ENCODE measurements at regions not wholly inside any gene's neighbourhood (a gene's known extent, or its start where the extent isn't known, plus 50 kb on each side); places are given as distances from the start of the nearest gene placed in this dataset.
A peak's percentile ranks its signal among the peaks of the same experiment; 100 is the strongest.

DNA sequence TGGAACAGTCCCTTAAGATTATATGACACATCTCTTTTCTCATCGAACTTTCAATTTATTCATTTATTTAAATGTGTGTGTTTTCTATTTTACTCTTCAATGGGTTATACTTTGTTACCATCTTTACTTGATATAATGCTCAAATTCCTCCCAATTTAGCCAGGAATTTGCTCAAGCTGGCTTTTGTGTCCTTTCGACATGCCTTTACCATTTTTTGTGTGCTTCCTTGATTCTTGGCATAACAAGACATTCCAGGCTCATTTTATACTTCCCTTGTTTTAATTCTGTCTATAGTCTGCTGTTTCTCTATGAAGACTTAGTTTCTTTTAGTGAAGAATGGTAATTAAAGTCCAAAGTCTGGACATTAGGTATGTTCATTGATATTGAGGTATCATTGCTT, 315.8 kb downstream of the AEBP2 start:
- TF ChIP-seq, protein P1, sequence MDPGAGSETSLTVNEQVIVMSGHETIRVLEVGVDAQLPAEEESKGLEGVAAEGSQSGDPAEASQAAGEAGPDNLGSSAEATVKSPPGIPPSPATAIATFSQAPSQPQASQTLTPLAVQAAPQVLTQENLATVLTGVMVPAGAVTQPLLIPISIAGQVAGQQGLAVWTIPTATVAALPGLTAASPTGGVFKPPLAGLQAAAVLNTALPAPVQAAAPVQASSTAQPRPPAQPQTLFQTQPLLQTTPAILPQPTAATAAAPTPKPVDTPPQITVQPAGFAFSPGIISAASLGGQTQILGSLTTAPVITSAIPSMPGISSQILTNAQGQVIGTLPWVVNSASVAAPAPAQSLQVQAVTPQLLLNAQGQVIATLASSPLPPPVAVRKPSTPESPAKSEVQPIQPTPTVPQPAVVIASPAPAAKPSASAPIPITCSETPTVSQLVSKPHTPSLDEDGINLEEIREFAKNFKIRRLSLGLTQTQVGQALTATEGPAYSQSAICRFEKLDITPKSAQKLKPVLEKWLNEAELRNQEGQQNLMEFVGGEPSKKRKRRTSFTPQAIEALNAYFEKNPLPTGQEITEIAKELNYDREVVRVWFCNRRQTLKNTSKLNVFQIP (CRISPR knock-in tag; IDR thresholded peaks at IDR 0.05; ENCODE audit: borderline replicate concordance, low read depth): no peak
- TF ChIP-seq ZNF8 (CRISPR knock-in tag; IDR thresholded peaks at IDR 0.05) (no peak), PPARA (CRISPR knock-in tag; IDR thresholded peaks at IDR 0.05; ENCODE audit: borderline replicate concordance) (no peak), CSDC2 (CRISPR knock-in tag; IDR thresholded peaks at IDR 0.05) (no peak), ZNF70 (CRISPR knock-in tag; IDR thresholded peaks at IDR 0.05) (no peak), ZFP3 (CRISPR knock-in tag; IDR thresholded peaks at IDR 0.05) (no peak), ARNTL (CRISPR knock-in tag; IDR thresholded peaks at IDR 0.05; ENCODE audit: borderline replicate concordance, low read depth) (no peak)
- TF ChIP-seq, protein P2, sequence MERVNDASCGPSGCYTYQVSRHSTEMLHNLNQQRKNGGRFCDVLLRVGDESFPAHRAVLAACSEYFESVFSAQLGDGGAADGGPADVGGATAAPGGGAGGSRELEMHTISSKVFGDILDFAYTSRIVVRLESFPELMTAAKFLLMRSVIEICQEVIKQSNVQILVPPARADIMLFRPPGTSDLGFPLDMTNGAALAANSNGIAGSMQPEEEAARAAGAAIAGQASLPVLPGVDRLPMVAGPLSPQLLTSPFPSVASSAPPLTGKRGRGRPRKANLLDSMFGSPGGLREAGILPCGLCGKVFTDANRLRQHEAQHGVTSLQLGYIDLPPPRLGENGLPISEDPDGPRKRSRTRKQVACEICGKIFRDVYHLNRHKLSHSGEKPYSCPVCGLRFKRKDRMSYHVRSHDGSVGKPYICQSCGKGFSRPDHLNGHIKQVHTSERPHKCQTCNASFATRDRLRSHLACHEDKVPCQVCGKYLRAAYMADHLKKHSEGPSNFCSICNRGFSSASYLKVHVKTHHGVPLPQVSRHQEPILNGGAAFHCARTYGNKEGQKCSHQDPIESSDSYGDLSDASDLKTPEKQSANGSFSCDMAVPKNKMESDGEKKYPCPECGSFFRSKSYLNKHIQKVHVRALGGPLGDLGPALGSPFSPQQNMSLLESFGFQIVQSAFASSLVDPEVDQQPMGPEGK (CRISPR knock-in tag; IDR thresholded peaks at IDR 0.05; ENCODE audit: borderline replicate concordance): no peak
- no peak for ATAC-seq

DNA sequence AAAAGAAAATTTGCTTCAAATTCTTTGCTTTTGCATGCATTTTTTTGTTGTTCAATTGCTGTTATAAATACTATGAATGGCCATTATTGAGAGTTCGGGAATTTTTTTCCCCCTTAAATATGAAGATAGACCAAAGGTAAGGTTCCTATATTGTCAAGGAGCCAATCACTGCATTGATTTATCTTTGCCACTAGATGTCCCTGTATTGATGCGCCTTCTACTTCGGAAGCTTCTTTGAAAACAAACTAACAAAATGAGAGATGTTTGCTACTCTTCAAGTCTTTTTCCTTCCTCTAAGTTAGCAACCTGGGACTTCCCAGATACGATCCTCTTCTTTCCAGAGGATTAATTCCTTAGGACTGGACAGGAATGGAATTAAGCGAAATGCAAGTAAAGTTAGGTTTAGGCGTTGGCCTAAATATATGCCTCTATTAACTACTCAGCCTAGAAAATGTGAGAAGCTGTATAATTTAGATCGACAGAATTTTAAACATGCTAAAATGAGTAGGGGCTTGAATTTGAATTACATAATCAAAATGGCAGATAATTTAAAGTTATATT, 318.1 kb downstream of the AEBP2 start:
- ATAC-seq: peak; percentile 72
- TF ChIP-seq, protein P1 (CRISPR knock-in tag; IDR thresholded peaks at IDR 0.05; ENCODE audit: borderline replicate concordance, low read depth): no peak
- TF ChIP-seq ZC3H10 (CRISPR knock-in tag; IDR thresholded peaks at IDR 0.05) (no peak), OSR1 (CRISPR knock-in tag; IDR thresholded peaks at IDR 0.05) (no peak), ESRRG (CRISPR knock-in tag; IDR thresholded peaks at IDR 0.05) (no peak), ZNF565 (CRISPR knock-in tag; conservative IDR thresholded peaks at IDR 0.05; ENCODE audit: low read depth) (no peak), GLIS3 (CRISPR knock-in tag; IDR thresholded peaks at IDR 0.05) (no peak), TCF4 (CRISPR knock-in tag; IDR thresholded peaks at IDR 0.05; ENCODE audit: borderline replicate concordance) (no peak), BACH2 (CRISPR knock-in tag; IDR thresholded peaks at IDR 0.05; ENCODE audit: borderline replicate concordance) (no peak), CSDC2 (CRISPR knock-in tag; IDR thresholded peaks at IDR 0.05) (no peak), ZFP3 (CRISPR knock-in tag; IDR thresholded peaks at IDR 0.05) (no peak), ZFP30 (CRISPR knock-in tag; IDR thresholded peaks at IDR 0.05) (no peak), ARNTL (CRISPR knock-in tag; IDR thresholded peaks at IDR 0.05; ENCODE audit: borderline replicate concordance, low read depth) (no peak)
- TF ChIP-seq, protein P3, sequence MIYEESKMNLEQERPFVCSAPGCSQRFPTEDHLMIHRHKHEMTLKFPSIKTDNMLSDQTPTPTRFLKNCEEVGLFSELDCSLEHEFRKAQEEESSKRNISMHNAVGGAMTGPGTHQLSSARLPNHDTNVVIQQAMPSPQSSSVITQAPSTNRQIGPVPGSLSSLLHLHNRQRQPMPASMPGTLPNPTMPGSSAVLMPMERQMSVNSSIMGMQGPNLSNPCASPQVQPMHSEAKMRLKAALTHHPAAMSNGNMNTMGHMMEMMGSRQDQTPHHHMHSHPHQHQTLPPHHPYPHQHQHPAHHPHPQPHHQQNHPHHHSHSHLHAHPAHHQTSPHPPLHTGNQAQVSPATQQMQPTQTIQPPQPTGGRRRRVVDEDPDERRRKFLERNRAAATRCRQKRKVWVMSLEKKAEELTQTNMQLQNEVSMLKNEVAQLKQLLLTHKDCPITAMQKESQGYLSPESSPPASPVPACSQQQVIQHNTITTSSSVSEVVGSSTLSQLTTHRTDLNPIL (CRISPR knock-in tag; IDR thresholded peaks at IDR 0.05; ENCODE audit: low read depth): no peak
- TF ChIP-seq, protein P4, sequence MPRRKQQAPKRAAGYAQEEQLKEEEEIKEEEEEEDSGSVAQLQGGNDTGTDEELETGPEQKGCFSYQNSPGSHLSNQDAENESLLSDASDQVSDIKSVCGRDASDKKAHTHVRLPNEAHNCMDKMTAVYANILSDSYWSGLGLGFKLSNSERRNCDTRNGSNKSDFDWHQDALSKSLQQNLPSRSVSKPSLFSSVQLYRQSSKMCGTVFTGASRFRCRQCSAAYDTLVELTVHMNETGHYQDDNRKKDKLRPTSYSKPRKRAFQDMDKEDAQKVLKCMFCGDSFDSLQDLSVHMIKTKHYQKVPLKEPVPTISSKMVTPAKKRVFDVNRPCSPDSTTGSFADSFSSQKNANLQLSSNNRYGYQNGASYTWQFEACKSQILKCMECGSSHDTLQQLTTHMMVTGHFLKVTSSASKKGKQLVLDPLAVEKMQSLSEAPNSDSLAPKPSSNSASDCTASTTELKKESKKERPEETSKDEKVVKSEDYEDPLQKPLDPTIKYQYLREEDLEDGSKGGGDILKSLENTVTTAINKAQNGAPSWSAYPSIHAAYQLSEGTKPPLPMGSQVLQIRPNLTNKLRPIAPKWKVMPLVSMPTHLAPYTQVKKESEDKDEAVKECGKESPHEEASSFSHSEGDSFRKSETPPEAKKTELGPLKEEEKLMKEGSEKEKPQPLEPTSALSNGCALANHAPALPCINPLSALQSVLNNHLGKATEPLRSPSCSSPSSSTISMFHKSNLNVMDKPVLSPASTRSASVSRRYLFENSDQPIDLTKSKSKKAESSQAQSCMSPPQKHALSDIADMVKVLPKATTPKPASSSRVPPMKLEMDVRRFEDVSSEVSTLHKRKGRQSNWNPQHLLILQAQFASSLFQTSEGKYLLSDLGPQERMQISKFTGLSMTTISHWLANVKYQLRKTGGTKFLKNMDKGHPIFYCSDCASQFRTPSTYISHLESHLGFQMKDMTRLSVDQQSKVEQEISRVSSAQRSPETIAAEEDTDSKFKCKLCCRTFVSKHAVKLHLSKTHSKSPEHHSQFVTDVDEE (CRISPR knock-in tag; IDR thresholded peaks at IDR 0.05): no peak

DNA sequence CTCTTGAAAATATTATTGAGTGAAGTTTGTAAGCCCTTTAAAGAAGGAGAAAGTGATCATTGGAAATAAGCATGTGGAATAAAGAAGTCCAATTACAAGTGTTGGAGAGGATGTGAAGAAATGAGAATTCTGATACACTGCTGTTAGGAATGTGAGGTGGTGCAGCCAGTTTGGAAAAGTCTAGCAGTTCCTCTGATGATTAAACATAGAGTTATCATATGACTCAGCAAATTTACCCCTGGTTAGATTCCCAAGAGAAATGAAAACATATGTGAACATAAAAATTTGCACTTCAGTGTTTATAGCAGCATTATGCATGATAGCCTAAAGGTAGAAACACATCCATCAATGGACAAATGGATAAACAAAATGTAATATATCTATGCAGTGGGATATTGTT, 319.9 kb downstream of the AEBP2 start:
- ATAC-seq: peak; percentile 76
- TF ChIP-seq GLIS3 (CRISPR knock-in tag; IDR thresholded peaks at IDR 0.05) (no peak), TOX (CRISPR knock-in tag; IDR thresholded peaks at IDR 0.05; ENCODE audit: borderline replicate concordance) (no peak), BACH2 (CRISPR knock-in tag; IDR thresholded peaks at IDR 0.05; ENCODE audit: borderline replicate concordance) (no peak), ZFP30 (CRISPR knock-in tag; IDR thresholded peaks at IDR 0.05) (no peak), OSR1 (CRISPR knock-in tag; IDR thresholded peaks at IDR 0.05) (no peak)
- TF ChIP-seq, protein P2 (CRISPR knock-in tag; IDR thresholded peaks at IDR 0.05; ENCODE audit: borderline replicate concordance): no peak
- TF ChIP-seq, protein P3 (CRISPR knock-in tag; IDR thresholded peaks at IDR 0.05; ENCODE audit: low read depth): no peak
- TF ChIP-seq, protein P1 (CRISPR knock-in tag; IDR thresholded peaks at IDR 0.05; ENCODE audit: borderline replicate concordance, low read depth): no peak

Measured in SK-N-SH treated with all-trans-retinoic acid at 6 μM for 48 hours (cell line).